WTC11 (cell line): ENCODE measurements at regions not wholly inside any gene's neighbourhood (a gene's known extent, or its start where the extent isn't known, plus 50 kb on each side); places are given as distances from the start of the nearest gene placed in this dataset.

Source experiments
- ATAC-seq: fragments of 200-7000 bp; cut with Tn5 transposase; 2 replicates; pipeline ENCODE4 v1.10.0; 2021; ENCODE audit warnings: mild to moderate bottlenecking, moderate library complexity
- CTCF ChIA-PET: fragments of 300-600 bp; sonication (Branson Sonifier 250); formaldehyde crosslinking; loops from one replicate; lab custom pipeline; 2021; ENCODE audit warnings: antibody characterized with exemption; lab: Charles Lee
- POLR2A ChIA-PET: fragments of 350-600 bp; sonication (Branson Sonifier 250); formaldehyde crosslinking; loops from one replicate; lab custom pipeline; 2021; ENCODE audit warnings: antibody characterized with exemption; lab: Charles Lee
- DNase-seq: peaks from one replicate; pipeline ENCODE4 v3.0.0; 2021; ENCODE audit warnings: low spot score
- H3K27ac Mint-ChIP-seq: 2 replicates; pipeline ENCODE4 v1.8.0; 2021; ENCODE audit warnings: mixed read lengths
- H3K27me3 Mint-ChIP-seq: 2 replicates; pipeline ENCODE4 v1.8.0; 2021; ENCODE audit warnings: low read depth, mild to moderate bottlenecking, moderate library complexity, mixed read lengths
- H3K36me3 Mint-ChIP-seq: 2 replicates; pipeline ENCODE4 v1.8.0; 2021; ENCODE audit warnings: mixed read lengths
- H3K4me1 Mint-ChIP-seq: 2 replicates; pipeline ENCODE4 v1.8.0; 2022; ENCODE audit warnings: mixed read lengths
- H3K4me3 Mint-ChIP-seq: 2 replicates; pipeline ENCODE4 v1.8.0; 2021; ENCODE audit warnings: mild to moderate bottlenecking, moderate library complexity, mixed read lengths
- H3K9me3 Mint-ChIP-seq: 2 replicates; pipeline ENCODE4 v1.8.0; 2021; ENCODE audit warnings: mixed read lengths
- CREM ChIP-seq: sonication (generic); formaldehyde crosslinking; IDR thresholded peaks from 2 replicates; pipeline ENCODE4 v1.8.1; 2022; ENCODE audit warnings: mild to moderate bottlenecking, missing genetic modification reagents, moderate library complexity
- ETV6 ChIP-seq: sonication (generic); formaldehyde crosslinking; IDR thresholded peaks from 2 replicates; pipeline ENCODE4 v1.8.1; 2022; ENCODE audit warnings: mild to moderate bottlenecking, missing genetic modification reagents
- FOXP1 ChIP-seq: sonication (generic); formaldehyde crosslinking; IDR thresholded peaks from 2 replicates; pipeline ENCODE4 v1.8.0; 2022; ENCODE audit warnings: missing genetic modification reagents, mild to moderate bottlenecking, moderate library complexity, borderline replicate concordance
- FOXP4 ChIP-seq: sonication (generic); formaldehyde crosslinking; IDR thresholded peaks from 2 replicates; pipeline ENCODE4 v1.8.0; 2022; ENCODE audit warnings: mild to moderate bottlenecking, missing genetic modification reagents
- GRHL2 ChIP-seq: fragments of 250-450 bp; sonication (Bioruptor Pico); IDR thresholded peaks from 2 replicates; pipeline ENCODE4 v1.8.0; 2022; ENCODE audit warnings: mild to moderate bottlenecking, moderate library complexity; ENCODE audit not compliant: insufficient replicate concordance, severe bottlenecking
- GTF2I ChIP-seq: fragments of 250-450 bp; sonication (Bioruptor Pico); conservative IDR thresholded peaks from 2 replicates; pipeline ENCODE4 v1.4.0; 2021; ENCODE audit warnings: mild to moderate bottlenecking
- MXD4 ChIP-seq: fragments of 250-450 bp; sonication (Bioruptor Pico); IDR thresholded peaks from 2 replicates; pipeline ENCODE4 v1.8.0; 2021; ENCODE audit warnings: mild to moderate bottlenecking, moderate library complexity, borderline replicate concordance
- SMAD3 ChIP-seq: sonication (generic); formaldehyde crosslinking; IDR thresholded peaks from 2 replicates; pipeline ENCODE4 v1.8.0; 2022; ENCODE audit warnings: missing genetic modification reagents, mild to moderate bottlenecking, borderline replicate concordance
- TCF7 ChIP-seq: sonication (generic); formaldehyde crosslinking; IDR thresholded peaks from 2 replicates; pipeline ENCODE4 v1.8.0; 2022; ENCODE audit warnings: mild to moderate bottlenecking, low read depth, missing genetic modification reagents, moderate library complexity
- ZMAT4 ChIP-seq: fragments of 250-450 bp; sonication (Bioruptor Pico); IDR thresholded peaks from 2 replicates; pipeline ENCODE4 v1.9.0; 2021; ENCODE audit warnings: mild to moderate bottlenecking
- ZNF138 ChIP-seq: sonication (generic); formaldehyde crosslinking; conservative IDR thresholded peaks from 2 replicates; pipeline ENCODE4 v1.8.1; 2022; ENCODE audit warnings: mild to moderate bottlenecking, moderate library complexity, missing genetic modification reagents
- ZNF232 ChIP-seq: sonication (generic); formaldehyde crosslinking; IDR thresholded peaks from 2 replicates; pipeline ENCODE4 v1.8.0; 2022; ENCODE audit warnings: mild to moderate bottlenecking, missing genetic modification reagents
- ZNF416 ChIP-seq: fragments of 250-450 bp; sonication (Bioruptor Pico); IDR thresholded peaks from 2 replicates; pipeline ENCODE4 v1.9.0; 2021; ENCODE audit warnings: mild to moderate bottlenecking, inconsistent platforms
- ZNF423 ChIP-seq: fragments of 250-450 bp; sonication (Bioruptor Pico); IDR thresholded peaks from 2 replicates; pipeline ENCODE4 v2.1.2; 2022; ENCODE audit warnings: mild to moderate bottlenecking, moderate library complexity
- TF ChIP-seq, protein P1 (sequence below): sonication (generic); formaldehyde crosslinking; IDR thresholded peaks from 2 replicates; pipeline ENCODE4 v1.8.1; 2023; ENCODE audit warnings: mild to moderate bottlenecking, missing genetic modification reagents, moderate library complexity
- TF ChIP-seq, protein P2 (sequence below): sonication (generic); formaldehyde crosslinking; IDR thresholded peaks from 2 replicates; pipeline ENCODE4 v1.8.1; 2022; ENCODE audit warnings: low read depth, mild to moderate bottlenecking, moderate library complexity, missing genetic modification reagents, borderline replicate concordance
- TF ChIP-seq, protein P3 (sequence below): sonication (generic); formaldehyde crosslinking; IDR thresholded peaks from 2 replicates; pipeline ENCODE4 v1.8.0; 2023; ENCODE audit warnings: missing genetic modification reagents, mild to moderate bottlenecking, borderline replicate concordance
- TF ChIP-seq, protein P4 (sequence below): sonication (generic); formaldehyde crosslinking; IDR thresholded peaks from 2 replicates; pipeline ENCODE4 v1.8.0; 2022; ENCODE audit warnings: missing genetic modification reagents
- TF ChIP-seq, protein P5 (sequence below): sonication (generic); formaldehyde crosslinking; IDR thresholded peaks from 2 replicates; pipeline ENCODE4 v1.8.1; 2022; ENCODE audit warnings: mild to moderate bottlenecking, moderate library complexity, missing genetic modification reagents
- TF ChIP-seq, protein P6 (sequence below): fragments of 250-450 bp; sonication (Bioruptor Pico); IDR thresholded peaks from 2 replicates; pipeline ENCODE4 v1.9.0; 2021; ENCODE audit warnings: mild to moderate bottlenecking, borderline replicate concordance

- H3K4me1 Mint-ChIP-seq: no peaks in the 10 kb centered on the region; the same call in 1 of the 2 replicates
- no peaks in the 10 kb centered on the region for H3K27me3 Mint-ChIP-seq
- TF ChIP-seq SMAD3: no peak
- TF ChIP-seq, protein P1, sequence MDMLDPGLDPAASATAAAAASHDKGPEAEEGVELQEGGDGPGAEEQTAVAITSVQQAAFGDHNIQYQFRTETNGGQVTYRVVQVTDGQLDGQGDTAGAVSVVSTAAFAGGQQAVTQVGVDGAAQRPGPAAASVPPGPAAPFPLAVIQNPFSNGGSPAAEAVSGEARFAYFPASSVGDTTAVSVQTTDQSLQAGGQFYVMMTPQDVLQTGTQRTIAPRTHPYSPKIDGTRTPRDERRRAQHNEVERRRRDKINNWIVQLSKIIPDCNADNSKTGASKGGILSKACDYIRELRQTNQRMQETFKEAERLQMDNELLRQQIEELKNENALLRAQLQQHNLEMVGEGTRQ (CRISPR knock-in tag): no peak
- no peak for TF ChIP-seq ZNF138 (CRISPR knock-in tag)
- TF ChIP-seq, protein P2, sequence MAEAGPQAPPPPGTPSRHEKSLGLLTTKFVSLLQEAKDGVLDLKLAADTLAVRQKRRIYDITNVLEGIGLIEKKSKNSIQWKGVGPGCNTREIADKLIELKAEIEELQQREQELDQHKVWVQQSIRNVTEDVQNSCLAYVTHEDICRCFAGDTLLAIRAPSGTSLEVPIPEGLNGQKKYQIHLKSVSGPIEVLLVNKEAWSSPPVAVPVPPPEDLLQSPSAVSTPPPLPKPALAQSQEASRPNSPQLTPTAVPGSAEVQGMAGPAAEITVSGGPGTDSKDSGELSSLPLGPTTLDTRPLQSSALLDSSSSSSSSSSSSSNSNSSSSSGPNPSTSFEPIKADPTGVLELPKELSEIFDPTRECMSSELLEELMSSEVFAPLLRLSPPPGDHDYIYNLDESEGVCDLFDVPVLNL (CRISPR knock-in tag): no peak
- TF ChIP-seq ZNF232 (CRISPR knock-in tag): no peak
- TF ChIP-seq ZNF416 (CRISPR knock-in tag): no peak
- TF ChIP-seq FOXP1 (CRISPR knock-in tag): no peak
- no peak for TF ChIP-seq ETV6 (CRISPR knock-in tag)
- no peak for TF ChIP-seq GRHL2
- TF ChIP-seq ZNF423 (CRISPR knock-in tag): no peak
- no peak for TF ChIP-seq TCF7 (CRISPR knock-in tag)
- TF ChIP-seq MXD4 (CRISPR knock-in tag): no peak
- TF ChIP-seq ZMAT4 (CRISPR knock-in tag): no peak
- TF ChIP-seq CREM (CRISPR knock-in tag): no peak
- TF ChIP-seq GTF2I (CRISPR knock-in tag): no peak
- TF ChIP-seq, protein P3, sequence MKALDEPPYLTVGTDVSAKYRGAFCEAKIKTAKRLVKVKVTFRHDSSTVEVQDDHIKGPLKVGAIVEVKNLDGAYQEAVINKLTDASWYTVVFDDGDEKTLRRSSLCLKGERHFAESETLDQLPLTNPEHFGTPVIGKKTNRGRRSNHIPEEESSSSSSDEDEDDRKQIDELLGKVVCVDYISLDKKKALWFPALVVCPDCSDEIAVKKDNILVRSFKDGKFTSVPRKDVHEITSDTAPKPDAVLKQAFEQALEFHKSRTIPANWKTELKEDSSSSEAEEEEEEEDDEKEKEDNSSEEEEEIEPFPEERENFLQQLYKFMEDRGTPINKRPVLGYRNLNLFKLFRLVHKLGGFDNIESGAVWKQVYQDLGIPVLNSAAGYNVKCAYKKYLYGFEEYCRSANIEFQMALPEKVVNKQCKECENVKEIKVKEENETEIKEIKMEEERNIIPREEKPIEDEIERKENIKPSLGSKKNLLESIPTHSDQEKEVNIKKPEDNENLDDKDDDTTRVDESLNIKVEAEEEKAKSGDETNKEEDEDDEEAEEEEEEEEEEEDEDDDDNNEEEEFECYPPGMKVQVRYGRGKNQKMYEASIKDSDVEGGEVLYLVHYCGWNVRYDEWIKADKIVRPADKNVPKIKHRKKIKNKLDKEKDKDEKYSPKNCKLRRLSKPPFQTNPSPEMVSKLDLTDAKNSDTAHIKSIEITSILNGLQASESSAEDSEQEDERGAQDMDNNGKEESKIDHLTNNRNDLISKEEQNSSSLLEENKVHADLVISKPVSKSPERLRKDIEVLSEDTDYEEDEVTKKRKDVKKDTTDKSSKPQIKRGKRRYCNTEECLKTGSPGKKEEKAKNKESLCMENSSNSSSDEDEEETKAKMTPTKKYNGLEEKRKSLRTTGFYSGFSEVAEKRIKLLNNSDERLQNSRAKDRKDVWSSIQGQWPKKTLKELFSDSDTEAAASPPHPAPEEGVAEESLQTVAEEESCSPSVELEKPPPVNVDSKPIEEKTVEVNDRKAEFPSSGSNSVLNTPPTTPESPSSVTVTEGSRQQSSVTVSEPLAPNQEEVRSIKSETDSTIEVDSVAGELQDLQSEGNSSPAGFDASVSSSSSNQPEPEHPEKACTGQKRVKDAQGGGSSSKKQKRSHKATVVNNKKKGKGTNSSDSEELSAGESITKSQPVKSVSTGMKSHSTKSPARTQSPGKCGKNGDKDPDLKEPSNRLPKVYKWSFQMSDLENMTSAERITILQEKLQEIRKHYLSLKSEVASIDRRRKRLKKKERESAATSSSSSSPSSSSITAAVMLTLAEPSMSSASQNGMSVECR (CRISPR knock-in tag): no peak
- no peak for TF ChIP-seq FOXP4 (CRISPR knock-in tag)
- TF ChIP-seq, protein P4, sequence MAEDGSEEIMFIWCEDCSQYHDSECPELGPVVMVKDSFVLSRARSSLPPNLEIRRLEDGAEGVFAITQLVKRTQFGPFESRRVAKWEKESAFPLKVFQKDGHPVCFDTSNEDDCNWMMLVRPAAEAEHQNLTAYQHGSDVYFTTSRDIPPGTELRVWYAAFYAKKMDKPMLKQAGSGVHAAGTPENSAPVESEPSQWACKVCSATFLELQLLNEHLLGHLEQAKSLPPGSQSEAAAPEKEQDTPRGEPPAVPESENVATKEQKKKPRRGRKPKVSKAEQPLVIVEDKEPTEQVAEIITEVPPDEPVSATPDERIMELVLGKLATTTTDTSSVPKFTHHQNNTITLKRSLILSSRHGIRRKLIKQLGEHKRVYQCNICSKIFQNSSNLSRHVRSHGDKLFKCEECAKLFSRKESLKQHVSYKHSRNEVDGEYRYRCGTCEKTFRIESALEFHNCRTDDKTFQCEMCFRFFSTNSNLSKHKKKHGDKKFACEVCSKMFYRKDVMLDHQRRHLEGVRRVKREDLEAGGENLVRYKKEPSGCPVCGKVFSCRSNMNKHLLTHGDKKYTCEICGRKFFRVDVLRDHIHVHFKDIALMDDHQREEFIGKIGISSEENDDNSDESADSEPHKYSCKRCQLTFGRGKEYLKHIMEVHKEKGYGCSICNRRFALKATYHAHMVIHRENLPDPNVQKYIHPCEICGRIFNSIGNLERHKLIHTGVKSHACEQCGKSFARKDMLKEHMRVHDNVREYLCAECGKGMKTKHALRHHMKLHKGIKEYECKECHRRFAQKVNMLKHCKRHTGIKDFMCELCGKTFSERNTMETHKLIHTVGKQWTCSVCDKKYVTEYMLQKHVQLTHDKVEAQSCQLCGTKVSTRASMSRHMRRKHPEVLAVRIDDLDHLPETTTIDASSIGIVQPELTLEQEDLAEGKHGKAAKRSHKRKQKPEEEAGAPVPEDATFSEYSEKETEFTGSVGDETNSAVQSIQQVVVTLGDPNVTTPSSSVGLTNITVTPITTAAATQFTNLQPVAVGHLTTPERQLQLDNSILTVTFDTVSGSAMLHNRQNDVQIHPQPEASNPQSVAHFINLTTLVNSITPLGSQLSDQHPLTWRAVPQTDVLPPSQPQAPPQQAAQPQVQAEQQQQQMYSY: no peak
- TF ChIP-seq, protein P5, sequence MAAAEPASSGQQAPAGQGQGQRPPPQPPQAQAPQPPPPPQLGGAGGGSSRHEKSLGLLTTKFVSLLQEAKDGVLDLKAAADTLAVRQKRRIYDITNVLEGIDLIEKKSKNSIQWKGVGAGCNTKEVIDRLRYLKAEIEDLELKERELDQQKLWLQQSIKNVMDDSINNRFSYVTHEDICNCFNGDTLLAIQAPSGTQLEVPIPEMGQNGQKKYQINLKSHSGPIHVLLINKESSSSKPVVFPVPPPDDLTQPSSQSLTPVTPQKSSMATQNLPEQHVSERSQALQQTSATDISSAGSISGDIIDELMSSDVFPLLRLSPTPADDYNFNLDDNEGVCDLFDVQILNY (CRISPR knock-in tag): no peak
- TF ChIP-seq, protein P6, sequence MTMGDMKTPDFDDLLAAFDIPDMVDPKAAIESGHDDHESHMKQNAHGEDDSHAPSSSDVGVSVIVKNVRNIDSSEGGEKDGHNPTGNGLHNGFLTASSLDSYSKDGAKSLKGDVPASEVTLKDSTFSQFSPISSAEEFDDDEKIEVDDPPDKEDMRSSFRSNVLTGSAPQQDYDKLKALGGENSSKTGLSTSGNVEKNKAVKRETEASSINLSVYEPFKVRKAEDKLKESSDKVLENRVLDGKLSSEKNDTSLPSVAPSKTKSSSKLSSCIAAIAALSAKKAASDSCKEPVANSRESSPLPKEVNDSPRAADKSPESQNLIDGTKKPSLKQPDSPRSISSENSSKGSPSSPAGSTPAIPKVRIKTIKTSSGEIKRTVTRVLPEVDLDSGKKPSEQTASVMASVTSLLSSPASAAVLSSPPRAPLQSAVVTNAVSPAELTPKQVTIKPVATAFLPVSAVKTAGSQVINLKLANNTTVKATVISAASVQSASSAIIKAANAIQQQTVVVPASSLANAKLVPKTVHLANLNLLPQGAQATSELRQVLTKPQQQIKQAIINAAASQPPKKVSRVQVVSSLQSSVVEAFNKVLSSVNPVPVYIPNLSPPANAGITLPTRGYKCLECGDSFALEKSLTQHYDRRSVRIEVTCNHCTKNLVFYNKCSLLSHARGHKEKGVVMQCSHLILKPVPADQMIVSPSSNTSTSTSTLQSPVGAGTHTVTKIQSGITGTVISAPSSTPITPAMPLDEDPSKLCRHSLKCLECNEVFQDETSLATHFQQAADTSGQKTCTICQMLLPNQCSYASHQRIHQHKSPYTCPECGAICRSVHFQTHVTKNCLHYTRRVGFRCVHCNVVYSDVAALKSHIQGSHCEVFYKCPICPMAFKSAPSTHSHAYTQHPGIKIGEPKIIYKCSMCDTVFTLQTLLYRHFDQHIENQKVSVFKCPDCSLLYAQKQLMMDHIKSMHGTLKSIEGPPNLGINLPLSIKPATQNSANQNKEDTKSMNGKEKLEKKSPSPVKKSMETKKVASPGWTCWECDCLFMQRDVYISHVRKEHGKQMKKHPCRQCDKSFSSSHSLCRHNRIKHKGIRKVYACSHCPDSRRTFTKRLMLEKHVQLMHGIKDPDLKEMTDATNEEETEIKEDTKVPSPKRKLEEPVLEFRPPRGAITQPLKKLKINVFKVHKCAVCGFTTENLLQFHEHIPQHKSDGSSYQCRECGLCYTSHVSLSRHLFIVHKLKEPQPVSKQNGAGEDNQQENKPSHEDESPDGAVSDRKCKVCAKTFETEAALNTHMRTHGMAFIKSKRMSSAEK: no peak
- TF ChIP-seq, all 79 proteins: peak for 0
- ChIA-PET POLR2A (no interaction called here), CTCF (no interaction called here)
- Mint-ChIP-seq H3K36me3 (no peaks in the 10 kb centered on the region), H3K9me3 (peaks cover 4% of the 10 kb centered on the region; the same call in 1 of the 2 replicates), H3K27ac (no peak overlapping the region), H3K4me3 (no peak overlapping the region)
- DNase-seq (no peak), ATAC-seq (no peak)
These were observed 199.1 kb downstream of the NNT start for GRCh38 chr5:43802119-43802518.
